ENCODE measurements at regions not wholly inside any gene's neighbourhood (a gene's known extent, or its start where the extent isn't known, plus 50 kb on each side); places are given as distances from the start of the nearest gene placed in this dataset.

- no peak for TF ChIP-seq CTCF (conservative IDR thresholded peaks at IDR 0.05; ENCODE audit: low read depth, low read length)
- no peak for TF ChIP-seq EZH2 (IDR thresholded peaks at IDR 0.05; ENCODE audit: low read length, unreplicated experiment)
- TF ChIP-seq EZH2phosphoT487 (IDR thresholded peaks at IDR 0.05; ENCODE audit: borderline replicate concordance, low read length), result no peak
Observed at GRCh38 chr9:87402537-87402936, 95.1 kb upstream of the DAPK1 start.

Measured in PC-3 (cell line).